IMR-90 (cell line): ENCODE measurements at regions not wholly inside any gene's neighbourhood (a gene's known extent, or its start where the extent isn't known, plus 50 kb on each side); places are given as distances from the start of the nearest gene placed in this dataset.

Experiments
- ATAC-seq: fragments of 200-7000 bp; cut with Tn5 transposase; 2 replicates; pipeline ENCODE4 v1.9.1; 2020; ENCODE audit warnings: low read depth, mild to moderate bottlenecking, moderate library complexity
- BruUV-seq: library from RNA; stranded (reverse); fragments of 400-500 nt; replicated peaks from 2 replicates; lab custom pipeline; 2021; lab: Mats Ljungman, UMichigan
- CTCF ChIA-PET: fragments of 300-600 bp; formaldehyde crosslinking; extraction: SDS; loops from one replicate; lab custom pipeline; 2021; ENCODE audit warnings: antibody characterized with exemption; lab: Yijun Ruan, JAX
- POLR2A ChIA-PET: fragments of 300-600 bp; sonication (Branson Sonifier 250); formaldehyde crosslinking; loops from one replicate; lab custom pipeline; 2022; ENCODE audit warnings: antibody characterized with exemption; ENCODE audit not compliant: unreplicated experiment; lab: Charles Lee
- DNase-seq: peaks from one replicate; pipeline ENCODE4 v3.0.0; 2013
- H2AFZ ChIP-seq: replicated peaks from 2 replicates; pipeline ENCODE3; 2013; ENCODE audit warnings: low read length, mild to moderate bottlenecking; ENCODE audit not compliant: poor library complexity
- H2AK5ac ChIP-seq: 2 replicates; pipeline ENCODE4 v1.6.1; 2013; ENCODE audit warnings: low read depth, low read length, inconsistent platforms
- H2AK9ac ChIP-seq: replicated peaks from 2 replicates; pipeline ENCODE3; 2013; ENCODE audit warnings: mild to moderate bottlenecking, low read depth, low read length, moderate library complexity; ENCODE audit not compliant: poor library complexity
- H2BK120ac ChIP-seq: 2 replicates; pipeline ENCODE4 v1.6.1; 2013; ENCODE audit warnings: low read depth, low read length, inconsistent platforms
- H2BK15ac ChIP-seq: 3 replicates; pipeline ENCODE4 v1.6.1; 2013; ENCODE audit warnings: low read depth, low read length, inconsistent platforms
- H2BK20ac ChIP-seq: 2 replicates; pipeline ENCODE4 v1.6.1; 2013; ENCODE audit warnings: low read depth, mild to moderate bottlenecking, inconsistent platforms, low read length, moderate library complexity
- H2BK5ac ChIP-seq: 2 replicates; pipeline ENCODE4 v1.6.1; 2013; ENCODE audit warnings: mild to moderate bottlenecking, low read depth, low read length, inconsistent platforms; ENCODE audit not compliant: poor library complexity, severe bottlenecking
- H3K14ac ChIP-seq: replicated peaks from 2 replicates; pipeline ENCODE4 v1.6.1; 2013; ENCODE audit warnings: low read depth, low read length, inconsistent platforms
- H3K18ac ChIP-seq: 2 replicates; pipeline ENCODE4 v1.6.1; 2013; ENCODE audit warnings: low read depth, low read length, control low read depth
- H3K23ac ChIP-seq: 2 replicates; pipeline ENCODE4 v1.6.1; 2013; ENCODE audit warnings: low read depth, low read length, inconsistent platforms
- H3K27ac ChIP-seq: 2 replicates; pipeline ENCODE4 v1.5.1; 2013; ENCODE audit warnings: mild to moderate bottlenecking, control low read depth, low read length; ENCODE audit not compliant: insufficient read depth
- H3K27me3 ChIP-seq: 2 replicates; pipeline ENCODE4 v1.6.1; 2013; ENCODE audit warnings: low read length; ENCODE audit not compliant: control insufficient read depth, insufficient read depth
- H3K36me3 ChIP-seq: 2 replicates; pipeline ENCODE4 v1.6.1; 2013; ENCODE audit warnings: low read length, mixed read lengths; ENCODE audit not compliant: control insufficient read depth, insufficient read depth
- H3K4ac ChIP-seq: 2 replicates; pipeline ENCODE4 v1.6.1; 2013; ENCODE audit warnings: low read depth, low read length, inconsistent platforms
- H3K4me1 ChIP-seq: 2 replicates; pipeline ENCODE4 v1.6.1; 2013; ENCODE audit warnings: low read length, mixed read lengths; ENCODE audit not compliant: control insufficient read depth, insufficient read depth
- H3K4me2 ChIP-seq: 2 replicates; pipeline ENCODE4 v1.6.1; 2013; ENCODE audit warnings: low read depth, mild to moderate bottlenecking, control low read depth, low read length, moderate library complexity
- H3K4me3 ChIP-seq: 2 replicates; pipeline ENCODE4 v1.5.1; 2013; ENCODE audit warnings: low read depth, mild to moderate bottlenecking, control low read depth, low read length, moderate library complexity; ENCODE audit not compliant: insufficient read depth
- H3K56ac ChIP-seq: 2 replicates; pipeline ENCODE4 v1.6.1; 2013; ENCODE audit warnings: low read length, inconsistent platforms; ENCODE audit not compliant: insufficient read depth; ENCODE audit errors: extremely low read depth
- H3K79me1 ChIP-seq, 2 experiments: 2 replicates each; pipeline ENCODE4 v1.6.1; 2013; ENCODE audit warnings: low read length in 2 of 2, inconsistent platforms in 1 of 2, low read depth in 1 of 2
- H3K9ac ChIP-seq: 2 replicates; pipeline ENCODE4 v1.6.1; 2013; ENCODE audit warnings: low read depth, low read length, control low read depth
- H3K9me1 ChIP-seq: 2 replicates; pipeline ENCODE4 v1.6.1; 2013; ENCODE audit warnings: low read length, inconsistent platforms; ENCODE audit not compliant: insufficient read depth
- H3K9me3 ChIP-seq: 2 replicates; pipeline ENCODE4 v1.6.1; 2013; ENCODE audit warnings: low read length; ENCODE audit not compliant: control insufficient read depth, insufficient read depth
- H4K20me1 ChIP-seq: 2 replicates; pipeline ENCODE4 v1.6.1; 2013; ENCODE audit warnings: low read length, inconsistent platforms; ENCODE audit not compliant: insufficient read depth
- H4K5ac ChIP-seq: 2 replicates; pipeline ENCODE4 v1.6.1; 2013; ENCODE audit warnings: mild to moderate bottlenecking, low read depth, low read length, control low read depth
- H4K8ac ChIP-seq, 2 experiments: 2 replicates each; pipeline ENCODE4 v1.6.1; 2013; ENCODE audit warnings: low read depth in 2 of 2, low read length in 2 of 2, control low read depth in 1 of 2, inconsistent platforms in 1 of 2
- H4K91ac ChIP-seq: 2 replicates; pipeline ENCODE4 v1.6.1; 2013; ENCODE audit warnings: low read depth, low read length, inconsistent platforms; ENCODE audit not compliant: insufficient read depth
- CEBPB ChIP-seq: IDR thresholded peaks from 2 replicates; pipeline ENCODE4 v1.6.1; 2012; ENCODE audit warnings: low read depth, low read length, improper control_type of control experiment
- RCOR1 ChIP-seq: IDR thresholded peaks from 2 replicates; pipeline ENCODE4 v1.6.1; 2012; ENCODE audit warnings: mild to moderate bottlenecking, low read length, improper control_type of control experiment; ENCODE audit not compliant: insufficient replicate concordance
- WGBS, 2 experiments: methylation state at CpG; one replicate each; pipeline versions ENCODE4 v1.1.5 to v1.1.7; 2013; ENCODE audit warnings: missing lambda C conversion rate in 2 of 2; ENCODE audit not compliant: insufficient read length in 1 of 2; ENCODE audit errors: extremely low coverage in 2 of 2; 5-methylcytosine and 5-hydroxymethylcytosine counted together
- dilution Hi-C: fragments of 300-500 bp; cut with HindIII; formaldehyde crosslinking; loops from one replicate; pipeline ENCODE4 v1.14.3; 2018; ENCODE audit warnings: low sequenced_read_pairs; ENCODE audit not compliant: unreplicated experiment
- in situ Hi-C: fragments of 300-500 bp; cut with MboI; formaldehyde crosslinking; loops from 3 replicates; pipeline ENCODE4 v1.14.3; 2019; ENCODE audit warnings: low sequenced_read_pairs, inconsistent platforms, mixed read lengths
- intact Hi-C: fragments of 100-400 bp; cut with micrococcal nuclease; formaldehyde crosslinking; loops from 2 replicates; pipeline ENCODE4 v1.10.0; 2022

DNA sequence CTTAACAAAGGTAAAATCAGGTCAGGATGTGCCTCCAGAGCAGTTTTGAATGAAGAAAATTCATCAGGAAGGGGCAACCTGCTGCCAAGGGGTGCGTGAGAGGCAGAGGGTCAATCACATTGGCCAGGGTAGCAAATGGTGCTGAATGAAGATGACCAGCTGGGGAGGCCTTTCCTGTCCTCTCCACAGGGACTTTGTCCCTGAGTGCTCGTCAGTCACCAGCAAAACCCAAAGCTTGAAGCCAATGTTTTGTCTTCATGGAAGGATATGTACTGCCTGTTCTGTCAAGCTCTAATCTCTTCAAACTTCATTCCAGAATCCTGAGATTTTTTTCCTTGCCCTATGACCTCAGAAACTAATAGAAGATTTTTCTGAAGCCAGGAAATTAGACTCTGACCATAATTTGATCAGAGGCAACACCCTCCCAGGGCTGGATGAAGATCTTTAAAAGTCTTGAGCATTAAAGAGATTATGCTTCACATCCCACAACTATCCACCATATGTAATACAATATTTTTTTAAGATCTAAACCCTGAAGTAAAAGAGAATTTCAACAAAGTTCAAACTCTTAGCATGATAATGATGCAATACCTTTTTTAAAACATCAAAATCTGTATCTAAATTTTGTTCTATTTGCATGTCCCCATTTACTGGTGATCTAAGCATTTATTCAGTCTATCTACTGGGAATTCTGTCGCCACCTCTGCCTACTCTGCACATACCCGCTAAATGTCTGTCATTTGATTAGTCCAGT lies 243.0 kb downstream of the SNX13 start:
- H3K23ac ChIP-seq = peak overlapping the region; percentile 67; the same call in 1 of the 2 replicates
- TF ChIP-seq CEBPB = peak; percentile 68
- TF ChIP-seq RCOR1 = no peak
- ATAC-seq (0 out of 2 replicates have a peak, but pooled peaks have one; percentile 21), DNase-seq (no peak)
- peak overlapping the region; percentile 49; the same call in 1 of the 2 replicates for H4K5ac ChIP-seq
- dilution Hi-C loops = no loop called here
- peak overlapping the region; percentile 69 for H3K18ac ChIP-seq
- peak overlapping the region; percentile 75 for H2BK20ac ChIP-seq
- whole genome bisulfite sequencing, 2 experiments = 100% methylated on average over 1 of the region's 4 CpGs; no CpG with 5 or more reads in 1 of the 2 experiments
- no peak overlapping the region for H3K56ac ChIP-seq
- H2BK5ac ChIP-seq = peak overlapping the region; percentile 62
- no peaks in the 10 kb centered on the region for H3K27me3 ChIP-seq
- POLR2A ChIA-PET = no interaction called here
- no peaks in the 10 kb centered on the region for H3K36me3 ChIP-seq
- no peaks in the 10 kb centered on the region for H3K9me1 ChIP-seq
- peak overlapping the region; percentile 81 for H2BK120ac ChIP-seq
- H3K27ac ChIP-seq = peak overlapping the region; percentile 39; the same call in 1 of the 2 replicates
- peak overlapping the region; percentile 53; the same call in 1 of the 2 replicates for H3K14ac ChIP-seq
- H2AFZ ChIP-seq = no peak overlapping the region
- peak overlapping the region; percentile 70 for H2AK5ac ChIP-seq
- H4K8ac ChIP-seq = peak overlapping the region in 1 of 2 experiments; percentile 56; a peak in 2 of 4 replicates
- in situ Hi-C loops = loop anchor here (25.0 kb wide), 1 partner anchor 865 kb away; no protein-coding TSS in a partner anchor
- H2AK9ac ChIP-seq = no peak overlapping the region
- H3K79me1 ChIP-seq = no peaks in the 10 kb centered on the region
- CTCF ChIA-PET = no interaction called here
- peak overlapping the region; percentile 77; the same call in 1 of the 3 replicates for H2BK15ac ChIP-seq
- no peaks in the 10 kb centered on the region for H4K20me1 ChIP-seq
- H3K9me3 ChIP-seq = peaks cover 14% of the 10 kb centered on the region
- H3K4me3 ChIP-seq = no peak overlapping the region
- peak overlapping the region; percentile 69 for H3K4ac ChIP-seq
- intact Hi-C loops = no loop called here
- H3K4me1 ChIP-seq = peaks cover 6% of the 10 kb centered on the region; the same call in 1 of the 2 replicates
- H4K91ac ChIP-seq = peak overlapping the region; percentile 70
- H3K4me2 ChIP-seq = no peak overlapping the region
- no TSS peak for BruUV-seq
- H3K9ac ChIP-seq = no peak overlapping the region
